K562 (cell line): ENCODE measurements at regions not wholly inside any gene's neighbourhood (a gene's known extent, or its start where the extent isn't known, plus 50 kb on each side); places are given as distances from the start of the nearest gene placed in this dataset.

Experiments
- ATAC-seq: fragments of 200-7000 bp; cut with Tn5 transposase; 3 replicates; pipeline ENCODE4 v1.9.1; 2020; ENCODE audit warnings: moderate library complexity
- BruUV-seq: library from RNA; stranded (reverse); fragments of 400-500 nt; replicated peaks from 2 replicates; lab custom pipeline; 2021; lab: Mats Ljungman, UMichigan
- CTCF ChIA-PET: fragments of 300-600 bp; formaldehyde crosslinking; extraction: SDS; loops from one replicate; lab custom pipeline; 2021; ENCODE audit warnings: low intra/inter-chr PET ratio; lab: Yijun Ruan, JAX
- POLR2A ChIA-PET: fragments of 300-600, 350-650 bp; sonication (Branson Sonifier 250); formaldehyde crosslinking; extraction: SDS; loops from one replicate; lab custom pipeline; 2021; ENCODE audit warnings: antibody characterized with exemption, inconsistent platforms; lab: Yijun Ruan, JAX
- DNase-seq, 4 experiments: peaks; one replicate each; pipeline versions ENCODE4 v3.0.0 to v3.0.0-alpha.2; 2011 to 2018; ENCODE audit warnings: low spot score in 3 of 4, mixed read lengths in 3 of 4; ENCODE audit errors: extremely low read depth in 1 of 4
- FAIRE-seq: peaks from 2 replicates; lab custom pipeline; 2011; peaks lifted over from hg19 to GRCh38; lab: Jason Lieb, UNC
- H2AFZ ChIP-seq: 2 replicates; pipeline ENCODE4 v1.6.0; 2011; ENCODE audit warnings: low read depth, low read length, control low read depth, inconsistent platforms
- H3K27ac ChIP-seq: fragments of 200-600 bp; 3 replicates; pipeline ENCODE4 v1.8.0; 2011; ENCODE audit warnings: low read depth, mild to moderate bottlenecking, control low read depth, inconsistent platforms, low read length, moderate library complexity, mixed read lengths; ENCODE audit errors: extremely low read depth
- H3K27me3 ChIP-seq, 2 experiments: fragments of 300-600 bp in 1 of 2; 2 replicates in 1 of 2; 3 replicates in 1 of 2; pipeline versions ENCODE4 v1.6.0 to v1.8.0; 2011; ENCODE audit warnings: inconsistent platforms in 2 of 2, low read length in 2 of 2, mild to moderate bottlenecking in 1 of 2, mixed read lengths in 1 of 2, moderate library complexity in 1 of 2; ENCODE audit not compliant: control insufficient read depth in 2 of 2, insufficient read depth in 2 of 2
- H3K36me3 ChIP-seq: fragments of 300-600 bp; 3 replicates; pipeline ENCODE4 v1.8.0; 2011; ENCODE audit warnings: mild to moderate bottlenecking, low read length, inconsistent platforms; ENCODE audit not compliant: control insufficient read depth, insufficient read depth
- H3K4me1 ChIP-seq, 2 experiments: fragments of 200-600 bp in 1 of 2; replicated peaks in 1 of 2; 2 replicates in 1 of 2; 3 replicates in 1 of 2; pipeline versions ENCODE4 v1.5.1 to v1.8.0; 2011; ENCODE audit warnings: inconsistent platforms in 2 of 2, low read length in 2 of 2, mild to moderate bottlenecking in 1 of 2, mixed read lengths in 1 of 2, moderate library complexity in 1 of 2; ENCODE audit not compliant: control insufficient read depth in 2 of 2, insufficient read depth in 2 of 2
- H3K4me2 ChIP-seq: 2 replicates; pipeline ENCODE4 v1.6.1; 2011; ENCODE audit warnings: low read length, control low read depth, inconsistent platforms, mixed read lengths; ENCODE audit not compliant: insufficient read depth
- H3K4me3 ChIP-seq: fragments of 200-600 bp; sonication (generic), shearing (Covaris generic); 2 replicates; pipeline ENCODE4 v1.5.1; 2016; ENCODE audit warnings: control low read depth, inconsistent platforms
- H3K79me2 ChIP-seq: fragments of 200-600 bp; 3 replicates; pipeline ENCODE4 v1.8.0; 2011; ENCODE audit warnings: low read length, inconsistent platforms; ENCODE audit not compliant: control insufficient read depth, insufficient read depth
- H3K9ac ChIP-seq, 2 experiments: 2 replicates each; pipeline versions ENCODE4 v1.6.0 to v1.6.1; 2011; ENCODE audit warnings: low read depth in 2 of 2, low read length in 2 of 2, control low read depth in 1 of 2, inconsistent platforms in 1 of 2, mild to moderate bottlenecking in 1 of 2, mixed read lengths in 1 of 2; ENCODE audit not compliant: insufficient read depth in 1 of 2
- H3K9me1 ChIP-seq: one replicate; pipeline ENCODE4 v1.6.0; 2011; ENCODE audit warnings: inconsistent platforms, mild to moderate bottlenecking, low read length, moderate library complexity; ENCODE audit not compliant: control insufficient read depth, insufficient read depth
- H3K9me3 ChIP-seq: replicated peaks from 2 replicates; pipeline ENCODE4 v1.5.1; 2011; ENCODE audit warnings: low read depth, low read length, inconsistent platforms; ENCODE audit not compliant: control insufficient read depth, insufficient read depth
- H4K20me1 ChIP-seq: replicated peaks from 2 replicates; pipeline ENCODE4 v1.6.1; 2011; ENCODE audit warnings: low read length, inconsistent platforms, mixed read lengths; ENCODE audit not compliant: control insufficient read depth, insufficient read depth
- BHLHE40 ChIP-seq: IDR thresholded peaks from 2 replicates; pipeline ENCODE4 v1.6.1; 2011; ENCODE audit warnings: low read length, improper control_type of control experiment
- CC2D1A ChIP-seq: fragments of 450-650 bp; IDR thresholded peaks from 2 replicates; pipeline ENCODE4 v1.6.1; 2017; ENCODE audit warnings: mild to moderate bottlenecking
- CREBBP ChIP-seq: IDR thresholded peaks from one replicate; pipeline ENCODE4 v1.6.1; 2012; ENCODE audit warnings: low read depth, mild to moderate bottlenecking, control low read depth, inconsistent platforms, low read length
- DEAF1 ChIP-seq: fragments of 450-650 bp; formaldehyde crosslinking; IDR thresholded peaks from 2 replicates; pipeline ENCODE4 v1.4.0; 2020; ENCODE audit warnings: mild to moderate bottlenecking, moderate library complexity
- EGR1 ChIP-seq: fragments of 450-650 bp; conservative IDR thresholded peaks from 2 replicates; pipeline ENCODE4 v1.6.1; 2017; ENCODE audit warnings: mild to moderate bottlenecking
- MCM5 ChIP-seq: fragments of 450-650 bp; IDR thresholded peaks from 2 replicates; pipeline ENCODE4 v1.6.1; 2016; ENCODE audit warnings: low read depth
- PHB2 ChIP-seq: fragments of 450-650 bp; IDR thresholded peaks from 2 replicates; pipeline ENCODE4 v1.6.1; 2017; ENCODE audit warnings: low read depth
- ZNF444 ChIP-seq: fragments of 250-450 bp; sonication (Bioruptor Pico); IDR thresholded peaks from 2 replicates; pipeline ENCODE4 v1.4.0; 2020; ENCODE audit warnings: mild to moderate bottlenecking, moderate library complexity
- WGBS: fragments of 100-300 bp; shearing (Covaris generic); methylation state at CpG from one replicate; pipeline ENCODE4 v1.1.6; 2016; ENCODE audit warnings: low coverage, mixed read lengths; ENCODE audit not compliant: insufficient coverage; ENCODE audit errors: missing lambda C conversion rate; 5-methylcytosine and 5-hydroxymethylcytosine counted together
- in situ Hi-C: fragments of 300-500 bp; cut with MboI; formaldehyde crosslinking; loops from 4 replicates; pipeline ENCODE4 v1.15.0; 2018; ENCODE audit warnings: inconsistent platforms, mixed read lengths
- intact Hi-C: fragments of 100-400 bp; cut with micrococcal nuclease; formaldehyde crosslinking; loops from 2 replicates; pipeline ENCODE4 v1.14.2; 2022
- TF ChIP-seq, protein P1 (sequence below): sonication (generic); formaldehyde crosslinking; IDR thresholded peaks from 2 replicates; pipeline ENCODE4 v1.8.0; 2022; ENCODE audit warnings: missing genetic modification reagents, mild to moderate bottlenecking, borderline replicate concordance
- TF ChIP-seq, protein P2 (sequence below): fragments of 450-650 bp; IDR thresholded peaks from 2 replicates; pipeline ENCODE4 v1.6.1; 2016; ENCODE audit warnings: mild to moderate bottlenecking
- TF ChIP-seq, protein P3 (sequence below): fragments of 250-450 bp; sonication (Bioruptor Pico); IDR thresholded peaks from 2 replicates; pipeline ENCODE4 v1.5.0; 2021

DNA sequence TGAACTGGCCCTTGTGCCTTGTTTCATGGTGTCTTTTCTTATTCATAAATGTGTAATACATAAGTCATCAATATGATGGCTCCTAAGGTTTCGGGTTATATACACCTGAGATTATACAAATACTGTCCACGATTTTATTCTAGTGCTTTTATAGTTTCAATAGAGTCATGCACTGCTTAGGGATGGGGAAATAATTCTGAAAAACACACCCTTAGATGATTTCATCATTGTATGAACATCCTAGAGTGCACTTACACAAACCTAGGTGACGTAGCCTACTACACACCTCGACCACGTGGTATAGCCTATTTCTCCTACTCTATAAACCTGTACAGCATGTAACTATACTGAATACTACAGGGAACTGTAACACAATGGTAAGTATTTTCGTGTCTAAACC, 988.8 kb upstream of the NR2F2 start:
- CTCF ChIA-PET: no interaction called here
- 6% methylated on average over 6 of the region's 6 CpGs for WGBS
- ATAC-seq: no peak

GRCh38 chr15:95345867-95346266, 984.6 kb upstream of the NR2F2 start:
- Histone ChIP-seq H3K9me3 (no peaks in the 10 kb centered on the region), H3K4me3 (no peak overlapping the region), H3K9ac (no peak overlapping the region), H3K4me2 (no peak overlapping the region), H3K4me1 (no peaks in the 10 kb centered on the region), H3K9me1 (no peaks in the 10 kb centered on the region), H2AFZ (no peak overlapping the region), H3K79me2 (no peaks in the 10 kb centered on the region), H3K27me3 (no peaks in the 10 kb centered on the region; a peak in 1 of 5 replicates), H3K36me3 (no peaks in the 10 kb centered on the region), H3K27ac (no peak overlapping the region), H4K20me1 (no peaks in the 10 kb centered on the region)
- ATAC-seq (no peak), FAIRE-seq (no peak), DNase-seq (no peak)
- ChIA-PET CTCF (no interaction called here), POLR2A (no interaction called here)
- intact Hi-C loops: no loop called here
- 0% methylated on average over 4 of the region's 4 CpGs for WGBS
- in situ Hi-C loops: no loop called here
- no TSS peak for BruUV-seq
- TF ChIP-seq PHB2 (no peak), ZNF444 (CRISPR knock-in tag) (no peak), CC2D1A (no peak), EGR1 (no peak), BHLHE40 (no peak)
- TF ChIP-seq, protein P1, sequence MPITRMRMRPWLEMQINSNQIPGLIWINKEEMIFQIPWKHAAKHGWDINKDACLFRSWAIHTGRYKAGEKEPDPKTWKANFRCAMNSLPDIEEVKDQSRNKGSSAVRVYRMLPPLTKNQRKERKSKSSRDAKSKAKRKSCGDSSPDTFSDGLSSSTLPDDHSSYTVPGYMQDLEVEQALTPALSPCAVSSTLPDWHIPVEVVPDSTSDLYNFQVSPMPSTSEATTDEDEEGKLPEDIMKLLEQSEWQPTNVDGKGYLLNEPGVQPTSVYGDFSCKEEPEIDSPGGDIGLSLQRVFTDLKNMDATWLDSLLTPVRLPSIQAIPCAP (CRISPR knock-in tag): no peak
- TF ChIP-seq, protein P2, sequence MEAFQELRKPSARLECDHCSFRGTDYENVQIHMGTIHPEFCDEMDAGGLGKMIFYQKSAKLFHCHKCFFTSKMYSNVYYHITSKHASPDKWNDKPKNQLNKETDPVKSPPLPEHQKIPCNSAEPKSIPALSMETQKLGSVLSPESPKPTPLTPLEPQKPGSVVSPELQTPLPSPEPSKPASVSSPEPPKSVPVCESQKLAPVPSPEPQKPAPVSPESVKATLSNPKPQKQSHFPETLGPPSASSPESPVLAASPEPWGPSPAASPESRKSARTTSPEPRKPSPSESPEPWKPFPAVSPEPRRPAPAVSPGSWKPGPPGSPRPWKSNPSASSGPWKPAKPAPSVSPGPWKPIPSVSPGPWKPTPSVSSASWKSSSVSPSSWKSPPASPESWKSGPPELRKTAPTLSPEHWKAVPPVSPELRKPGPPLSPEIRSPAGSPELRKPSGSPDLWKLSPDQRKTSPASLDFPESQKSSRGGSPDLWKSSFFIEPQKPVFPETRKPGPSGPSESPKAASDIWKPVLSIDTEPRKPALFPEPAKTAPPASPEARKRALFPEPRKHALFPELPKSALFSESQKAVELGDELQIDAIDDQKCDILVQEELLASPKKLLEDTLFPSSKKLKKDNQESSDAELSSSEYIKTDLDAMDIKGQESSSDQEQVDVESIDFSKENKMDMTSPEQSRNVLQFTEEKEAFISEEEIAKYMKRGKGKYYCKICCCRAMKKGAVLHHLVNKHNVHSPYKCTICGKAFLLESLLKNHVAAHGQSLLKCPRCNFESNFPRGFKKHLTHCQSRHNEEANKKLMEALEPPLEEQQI: no peak
- TF ChIP-seq, protein P3, sequence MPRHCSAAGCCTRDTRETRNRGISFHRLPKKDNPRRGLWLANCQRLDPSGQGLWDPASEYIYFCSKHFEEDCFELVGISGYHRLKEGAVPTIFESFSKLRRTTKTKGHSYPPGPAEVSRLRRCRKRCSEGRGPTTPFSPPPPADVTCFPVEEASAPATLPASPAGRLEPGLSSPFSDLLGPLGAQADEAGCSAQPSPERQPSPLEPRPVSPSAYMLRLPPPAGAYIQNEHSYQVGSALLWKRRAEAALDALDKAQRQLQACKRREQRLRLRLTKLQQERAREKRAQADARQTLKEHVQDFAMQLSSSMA (CRISPR knock-in tag): no peak

More for the DNA sequence above, 988.8 kb upstream of the NR2F2 start:
- Histone ChIP-seq H3K27me3 (no peaks in the 10 kb centered on the region; a peak in 1 of 5 replicates), H3K9me1 (no peaks in the 10 kb centered on the region), H3K36me3 (no peaks in the 10 kb centered on the region), H4K20me1 (no peaks in the 10 kb centered on the region), H2AFZ (no peak overlapping the region), H3K9ac (no peak overlapping the region)
- FAIRE-seq: no peak
- DNase-seq: no peak
- no TSS peak for BruUV-seq
- TF ChIP-seq DEAF1 (CRISPR knock-in tag) (no peak), CREBBP (peak; percentile 54), MCM5 (no peak)
- TF ChIP-seq, all 486 proteins: peak for 1
- Histone ChIP-seq H3K4me3 (no peak overlapping the region), H3K27ac (no peak overlapping the region), H3K79me2 (no peaks in the 10 kb centered on the region), H3K9me3 (no peaks in the 10 kb centered on the region), H3K4me2 (no peak overlapping the region), H3K4me1 (no peaks in the 10 kb centered on the region)
- intact Hi-C loops: no loop called here
- POLR2A ChIA-PET: no interaction called here
- in situ Hi-C loops: no loop called here
